Endothelial cell of umbilical vein (primary cell): ENCODE measurements at regions not wholly inside any gene's neighbourhood (a gene's known extent, or its start where the extent isn't known, plus 50 kb on each side); places are given as distances from the start of the nearest gene placed in this dataset.

ENCODE experiments used
- BruUV-seq: library from RNA; stranded (reverse); fragments of 400-500 nt; replicated peaks from 2 replicates; lab custom pipeline; 2021; lab: Mats Ljungman, UMichigan
- CTCF ChIA-PET: fragments of 300-600, 350-600 bp; sonication (Branson Sonifier 250); formaldehyde crosslinking; loops from one replicate; lab custom pipeline; 2021; ENCODE audit warnings: antibody characterized with exemption, inconsistent platforms; lab: Charles Lee
- POLR2A ChIA-PET: fragments of 300-600, 350-600 bp; sonication (Branson Sonifier 250); formaldehyde crosslinking; loops from one replicate; lab custom pipeline; 2021; ENCODE audit warnings: antibody characterized with exemption, inconsistent platforms; lab: Charles Lee
- DNase-seq: peaks from one replicate; pipeline ENCODE4 v3.0.0-alpha.2; 2011; ENCODE audit warnings: low read depth, low spot score
- FAIRE-seq: peaks from 2 replicates; lab custom pipeline; 2011; peaks lifted over from hg19 to GRCh38; lab: Jason Lieb, UNC
- H2AFZ ChIP-seq: 2 replicates; pipeline ENCODE4 v1.6.0; 2012; ENCODE audit warnings: low read depth, low read length, control low read depth, inconsistent platforms
- H3K27ac ChIP-seq: 2 replicates; pipeline ENCODE4 v1.5.1; 2011; ENCODE audit warnings: low read depth, mild to moderate bottlenecking, control low read depth, low read length, moderate library complexity; ENCODE audit not compliant: insufficient read depth
- H3K27me3 ChIP-seq, 2 experiments: 2 replicates each; pipeline versions ENCODE4 v1.6.0 to v1.6.1; 2011; ENCODE audit warnings: low read length in 2 of 2, mixed read lengths in 1 of 2; ENCODE audit not compliant: control insufficient read depth in 2 of 2, insufficient read depth in 2 of 2
- H3K36me3 ChIP-seq, 2 experiments: 2 replicates in 1 of 2; 3 replicates in 1 of 2; pipeline ENCODE4 v1.5.1; 2011; ENCODE audit warnings: low read length in 2 of 2, mild to moderate bottlenecking in 1 of 2, moderate library complexity in 1 of 2; ENCODE audit not compliant: control insufficient read depth in 2 of 2, insufficient read depth in 2 of 2; ENCODE audit errors: extremely low read depth in 1 of 2
- H3K4me1 ChIP-seq: 3 replicates; pipeline ENCODE4 v1.5.1; 2011; ENCODE audit warnings: mild to moderate bottlenecking, low read length; ENCODE audit not compliant: control insufficient read depth, insufficient read depth; ENCODE audit errors: extremely low read depth
- H3K4me2 ChIP-seq: 2 replicates; pipeline ENCODE4 v1.6.1; 2011; ENCODE audit warnings: low read length, control low read depth, mixed read lengths; ENCODE audit not compliant: insufficient read depth
- H3K4me3 ChIP-seq, 3 experiments: fragments of 200-600 bp in 1 of 3; sonication (generic), shearing (Covaris generic) in 1 of 3; replicated peaks in 1 of 3; 2 replicates each; pipeline ENCODE4 v1.5.1; 2011 to 2016; ENCODE audit warnings: control low read depth in 3 of 3, low read length in 3 of 3, mild to moderate bottlenecking in 2 of 3, inconsistent platforms in 1 of 3, low read depth in 1 of 3, moderate library complexity in 1 of 3; ENCODE audit not compliant: insufficient read depth in 1 of 3
- H3K79me2 ChIP-seq: 2 replicates; pipeline ENCODE4 v1.6.0; 2012; ENCODE audit warnings: low read length, inconsistent platforms; ENCODE audit not compliant: control insufficient read depth, insufficient read depth
- H3K9ac ChIP-seq: replicated peaks from 2 replicates; pipeline ENCODE3; 2011; ENCODE audit warnings: low read length, control low read depth; ENCODE audit not compliant: insufficient read depth; ENCODE audit errors: extremely low read depth
- H3K9me1 ChIP-seq: replicated peaks from 3 replicates; pipeline ENCODE4 v1.6.0; 2011; ENCODE audit warnings: mild to moderate bottlenecking, low read length; ENCODE audit not compliant: control insufficient read depth, insufficient read depth; ENCODE audit errors: extremely low read depth
- H3K9me3 ChIP-seq: replicated peaks from 2 replicates; pipeline ENCODE4 v1.5.1; 2012; ENCODE audit warnings: low read length, inconsistent platforms; ENCODE audit not compliant: control insufficient read depth, insufficient read depth
- H4K20me1 ChIP-seq: replicated peaks from 2 replicates; pipeline ENCODE3; 2011; ENCODE audit warnings: mild to moderate bottlenecking, low read length; ENCODE audit not compliant: control insufficient read depth, insufficient read depth; ENCODE audit errors: extremely low read depth
- CTCF ChIP-seq, 2 donors: IDR thresholded peaks; 1 replicate in 1 of 2; 2 replicates in 1 of 2; pipeline ENCODE4 v1.5.1; 2011; ENCODE audit warnings: low read length in 2 of 2, mild to moderate bottlenecking in 2 of 2, moderate library complexity in 2 of 2, control low read depth in 1 of 2, inconsistent platforms in 1 of 2, low read depth in 1 of 2; ENCODE audit not compliant: insufficient read depth in 1 of 2; ENCODE audit errors: extremely low read depth in 1 of 2
- EZH2 ChIP-seq: IDR thresholded peaks from 2 replicates; pipeline ENCODE4 v1.6.1; 2012; ENCODE audit warnings: borderline replicate concordance, low read depth, mild to moderate bottlenecking, moderate library complexity, low read length, inconsistent platforms; ENCODE audit not compliant: severe bottlenecking
- FOS ChIP-seq: IDR thresholded peaks from 2 replicates; pipeline ENCODE4 v1.6.1; 2011; ENCODE audit warnings: mild to moderate bottlenecking, low read length, moderate library complexity, borderline replicate concordance; ENCODE audit not compliant: insufficient read depth
- GATA2 ChIP-seq: IDR thresholded peaks from 2 replicates; pipeline ENCODE4 v1.7.0; 2011; ENCODE audit warnings: low read depth, mild to moderate bottlenecking, moderate library complexity, mixed read lengths, low read length; ENCODE audit not compliant: insufficient read length, insufficient read depth
- JUN ChIP-seq: IDR thresholded peaks from 2 replicates; pipeline ENCODE4 v1.6.1; 2011; ENCODE audit warnings: borderline replicate concordance, low read depth; ENCODE audit not compliant: insufficient read length, insufficient read depth
- MAX ChIP-seq: IDR thresholded peaks from 2 replicates; pipeline ENCODE4 v1.6.1; 2011; ENCODE audit not compliant: insufficient read depth, insufficient read length
- MYC ChIP-seq: IDR thresholded peaks from one replicate; pipeline ENCODE4 v1.6.1; 2011; ENCODE audit warnings: mild to moderate bottlenecking, low read depth, low read length
- POLR2A ChIP-seq: IDR thresholded peaks from 2 replicates; pipeline ENCODE4 v1.6.1; 2012; ENCODE audit warnings: low read depth, mild to moderate bottlenecking, control low read depth, low read length
- POLR2AphosphoS5 ChIP-seq: IDR thresholded peaks from 2 replicates; pipeline ENCODE4 v1.6.1; 2012; ENCODE audit warnings: low read depth, mild to moderate bottlenecking, control low read depth, low read length, moderate library complexity; ENCODE audit not compliant: insufficient read depth
- dilution Hi-C: fragments of 300-500 bp; cut with MboI; formaldehyde crosslinking; loops from one replicate; pipeline ENCODE4 v1.15.0; 2019; ENCODE audit warnings: low sequenced_read_pairs; ENCODE audit not compliant: extremely low pct_ligation_motif_present
- intact Hi-C: fragments of 100-400 bp; cut with micrococcal nuclease; formaldehyde crosslinking; loops from one replicate; pipeline ENCODE4 v1.10.0; 2022

- Histone ChIP-seq H3K79me2 (no peaks in the 10 kb centered on the region), H3K27me3 (no peaks in the 10 kb centered on the region), H4K20me1 (no peaks in the 10 kb centered on the region), H3K27ac (no peak overlapping the region), H2AFZ (no peak overlapping the region), H3K4me1 (no peaks in the 10 kb centered on the region), H3K4me2 (no peak overlapping the region), H3K9me1 (no peaks in the 10 kb centered on the region), H3K36me3 (no peaks in the 10 kb centered on the region), H3K9ac (no peak overlapping the region), H3K9me3 (no peaks in the 10 kb centered on the region), H3K4me3 (no peak overlapping the region)
- TF ChIP-seq MAX (no peak), CTCF (IDR thresholded peaks at IDR 0.05; ENCODE audit: extremely low read depth in 1 of 2, insufficient read depth in 1 of 2, low read depth in 1 of 2, low read length in 2 of 2) (no peak), JUN (no peak), EZH2 (no peak), GATA2 (no peak), MYC (no peak), FOS (no peak), POLR2AphosphoS5 (no peak), POLR2A (no peak)
- FAIRE-seq (no peak), DNase-seq (no peak)
- CTCF ChIA-PET, result no interaction called here
- POLR2A ChIA-PET, result no interaction called here
- intact Hi-C loops (no loop called here), dilution Hi-C loops (no loop called here)
- no TSS peak for BruUV-seq
Observed at GRCh38 chr18:4836141-4836540, 360.9 kb downstream of the AKAIN1 start.
